HG03342 (cell line): ENCODE measurements at regions not wholly inside any gene's neighbourhood (a gene's known extent, or its start where the extent isn't known, plus 50 kb on each side); places are given as distances from the start of the nearest gene placed in this dataset.
"Not testable (repeated sequence)": the region's sequence is repeated elsewhere in the genome, so short reads cannot be mapped to it uniquely, and the experiment has no call there.

Experiments used
- ATAC-seq: cut with Tn5 transposase; IDR thresholded peaks from one replicate; pipeline ENCODE4 v1.9.1; 2021; ENCODE audit warnings: mild to moderate bottlenecking, moderate library complexity; ENCODE audit not compliant: unreplicated experiment

DNA sequence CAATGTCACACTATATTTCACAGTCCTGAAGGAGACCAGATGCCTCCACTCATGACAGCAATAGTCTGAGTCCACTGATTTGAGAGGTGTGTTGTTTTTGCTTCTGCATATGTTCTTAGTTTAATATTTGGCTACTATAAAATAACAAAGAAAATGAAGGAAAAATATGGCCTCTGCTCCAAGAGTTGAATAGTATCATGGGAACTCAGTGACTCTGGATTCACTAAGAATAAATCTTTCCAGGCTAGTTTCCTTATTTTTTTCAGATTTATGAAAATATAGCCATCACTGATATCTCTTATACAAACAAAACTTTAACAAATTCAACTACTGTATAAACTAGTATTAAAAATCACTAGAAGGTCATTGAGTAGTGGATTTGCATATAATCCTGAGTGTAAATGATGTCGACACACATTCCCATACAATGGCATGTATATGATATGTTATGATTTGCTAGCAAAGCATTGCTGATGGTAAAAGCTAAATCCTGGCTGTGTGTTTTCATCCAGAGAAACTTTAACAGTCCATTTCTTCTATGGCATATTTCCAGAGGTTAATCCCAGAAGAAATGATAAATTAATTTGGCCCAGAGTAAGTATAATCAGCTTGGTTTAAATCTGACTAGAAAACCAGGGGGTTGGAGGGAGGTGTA is 66.0 kb upstream of the VIPR2 start:
- no peak for ATAC-seq

DNA sequence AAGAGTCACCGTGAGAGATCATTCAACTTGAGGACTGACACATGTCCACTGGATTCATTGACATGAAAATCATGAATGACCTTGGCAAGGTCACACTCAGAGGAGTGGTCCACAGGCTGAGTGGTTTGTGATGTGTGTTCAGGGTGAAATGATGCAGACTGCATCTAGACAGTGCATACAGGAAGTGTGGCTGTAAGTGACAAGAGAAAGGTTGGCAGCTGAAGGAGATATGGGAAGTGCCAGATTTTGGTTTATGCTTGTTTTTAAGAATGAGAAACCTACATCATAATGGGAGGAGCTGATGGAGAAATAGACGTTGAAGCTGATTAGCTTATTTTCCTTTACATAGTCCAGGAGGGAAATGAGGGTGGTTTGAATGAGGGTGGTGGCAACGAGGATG is 64.8 kb upstream of the VIPR2 start:
- ATAC-seq: no peak

DNA sequence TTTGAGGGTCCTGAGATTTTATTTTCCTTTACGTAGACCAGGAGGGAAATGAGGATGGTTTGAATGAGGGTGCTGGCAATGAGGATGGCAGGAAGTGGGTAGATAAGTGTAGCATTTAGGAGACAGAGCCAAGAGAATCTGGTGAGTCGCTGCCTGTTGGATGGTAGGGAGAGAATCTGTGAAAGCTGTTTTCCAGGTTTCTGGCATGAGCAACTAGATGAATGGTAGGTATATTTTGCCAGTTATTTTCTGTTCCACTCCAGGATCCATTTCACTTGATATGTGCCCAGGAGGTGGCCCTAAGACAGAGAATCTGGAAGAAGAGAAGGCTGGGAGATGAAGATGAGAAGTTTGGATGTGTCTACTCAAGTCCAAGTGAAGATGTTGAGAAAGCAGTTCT is 63.3 kb upstream of the VIPR2 start:
- no peak for ATAC-seq

DNA sequence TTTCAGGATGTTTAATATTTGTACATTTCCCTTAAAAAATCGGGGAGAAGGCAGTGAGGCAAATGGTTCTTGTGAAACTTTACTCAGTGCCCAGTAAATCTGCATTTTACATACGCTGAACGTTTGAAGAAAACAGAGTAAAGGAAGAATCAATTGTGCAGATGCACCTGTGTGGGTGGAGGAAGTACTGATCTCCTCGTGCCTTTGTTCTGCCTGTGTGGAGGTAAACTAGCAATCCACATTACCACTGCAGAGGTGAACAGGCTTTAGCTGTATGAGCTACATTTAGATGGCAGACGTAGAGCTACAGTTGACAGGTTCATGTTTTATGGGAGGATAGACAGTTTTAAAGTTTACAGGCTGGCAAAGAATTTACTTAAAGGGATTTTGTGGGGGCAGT is 62.7 kb upstream of the VIPR2 start:
- ATAC-seq: no peak

DNA sequence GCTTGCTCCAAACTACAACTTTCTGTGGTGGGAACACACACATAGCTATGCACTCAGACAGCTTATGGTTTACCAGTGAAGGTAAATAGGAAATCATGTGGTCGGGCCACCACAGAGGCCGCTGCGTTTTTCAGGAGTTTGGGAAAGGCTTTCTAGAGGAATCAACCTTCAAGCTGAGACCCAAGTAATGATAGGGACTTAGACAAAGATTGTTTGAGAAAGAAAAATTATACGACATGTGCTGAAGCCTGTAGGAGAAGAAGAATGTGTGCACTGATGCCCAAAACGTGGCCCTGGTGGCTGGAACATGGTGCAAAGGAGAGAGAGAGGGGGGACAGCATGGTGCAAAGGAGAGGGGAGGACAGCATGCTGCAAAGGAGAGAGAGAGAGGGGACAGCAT is 61.2 kb upstream of the VIPR2 start:
- no peak for ATAC-seq

DNA sequence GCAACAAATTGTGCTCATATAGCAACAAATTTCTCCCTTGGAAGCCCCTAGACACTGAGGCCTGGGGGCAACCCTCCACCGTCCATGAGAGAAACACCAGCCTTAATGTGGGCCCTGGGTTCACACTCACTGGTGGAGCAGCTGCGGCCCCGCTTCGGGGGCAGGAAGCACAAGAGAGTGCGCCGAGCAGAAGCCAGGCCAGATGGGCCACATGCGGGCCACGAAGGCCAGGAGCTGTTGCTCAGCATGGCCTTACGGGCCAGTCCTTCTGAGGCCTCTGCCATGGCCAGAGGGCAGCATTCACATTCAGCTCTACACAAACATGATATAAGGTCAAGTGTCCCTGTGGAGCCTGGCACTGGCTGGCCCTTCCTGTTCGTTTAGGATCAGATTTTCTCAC is 60.0 kb upstream of the VIPR2 start:
- ATAC-seq: no peak

DNA sequence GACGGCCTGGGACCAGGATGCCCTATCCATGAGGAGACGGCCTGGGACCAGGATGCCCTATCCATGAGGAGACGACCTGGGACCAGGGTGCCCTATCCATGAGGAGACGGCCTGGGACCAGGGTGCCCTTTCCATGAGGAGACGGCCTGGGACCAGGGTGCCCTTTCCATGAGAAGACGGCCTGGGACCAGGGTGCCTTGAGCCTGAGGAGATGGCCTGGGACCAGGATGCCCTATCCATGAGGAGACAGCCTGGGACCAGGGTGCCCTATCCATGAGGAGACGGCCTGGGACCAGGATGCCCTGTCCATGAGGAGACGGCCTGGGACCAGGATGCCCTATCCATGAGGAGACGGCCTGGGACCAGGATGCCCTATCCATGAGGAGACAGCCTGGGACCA is 58.6 kb upstream of the VIPR2 start:
- not testable (repeated sequence) for ATAC-seq

DNA sequence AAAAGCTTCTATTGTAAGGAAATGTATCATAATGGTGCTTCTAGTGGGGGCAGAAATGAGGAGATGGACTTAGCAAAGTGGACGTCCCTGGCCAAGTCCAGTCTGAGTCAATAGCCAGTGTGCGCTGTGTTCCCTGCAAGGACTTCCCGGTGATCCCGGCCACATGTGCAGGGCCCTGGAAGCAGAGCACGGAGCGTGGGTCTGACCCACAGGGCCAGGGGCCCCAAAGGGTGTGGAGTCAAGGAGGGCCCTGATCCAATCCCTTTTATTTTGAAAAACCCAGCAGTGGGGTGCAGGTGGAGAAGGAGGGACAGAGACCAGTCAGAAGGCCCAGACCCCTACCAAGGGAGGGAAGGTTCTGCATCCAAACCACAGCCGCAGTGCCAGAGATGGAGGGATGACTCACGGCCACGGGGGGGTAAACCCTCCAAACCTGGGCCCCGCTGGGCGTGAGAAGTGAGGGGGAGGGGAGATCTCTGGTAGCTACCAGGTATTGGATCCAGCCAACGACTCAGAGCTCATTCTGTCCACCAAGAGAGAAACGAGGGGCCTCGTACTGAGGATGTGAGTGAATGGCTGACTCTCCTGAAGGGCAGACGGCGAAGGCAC is 57.2 kb upstream of the VIPR2 start:
- no peak for ATAC-seq

DNA sequence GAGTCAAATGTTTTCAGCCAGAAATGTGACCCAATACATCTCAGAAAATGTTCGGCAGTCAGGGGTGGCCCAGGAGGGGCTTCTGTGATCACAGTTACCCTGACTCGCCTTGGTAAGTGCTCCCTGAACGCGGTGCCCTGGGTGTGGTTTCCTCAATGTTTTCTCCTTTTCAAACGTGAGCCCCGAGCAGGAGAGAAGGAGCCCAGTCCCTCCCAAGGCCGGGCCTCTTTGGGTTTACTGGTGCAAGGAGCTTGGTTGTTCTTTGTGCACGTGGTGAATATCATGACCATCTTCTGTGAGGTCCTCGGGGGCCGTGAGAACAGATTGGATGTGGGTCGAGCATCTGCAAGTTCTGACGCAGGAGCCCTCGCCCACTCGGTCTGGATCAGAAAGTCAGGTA is 55.8 kb upstream of the VIPR2 start:
- no peak for ATAC-seq

DNA sequence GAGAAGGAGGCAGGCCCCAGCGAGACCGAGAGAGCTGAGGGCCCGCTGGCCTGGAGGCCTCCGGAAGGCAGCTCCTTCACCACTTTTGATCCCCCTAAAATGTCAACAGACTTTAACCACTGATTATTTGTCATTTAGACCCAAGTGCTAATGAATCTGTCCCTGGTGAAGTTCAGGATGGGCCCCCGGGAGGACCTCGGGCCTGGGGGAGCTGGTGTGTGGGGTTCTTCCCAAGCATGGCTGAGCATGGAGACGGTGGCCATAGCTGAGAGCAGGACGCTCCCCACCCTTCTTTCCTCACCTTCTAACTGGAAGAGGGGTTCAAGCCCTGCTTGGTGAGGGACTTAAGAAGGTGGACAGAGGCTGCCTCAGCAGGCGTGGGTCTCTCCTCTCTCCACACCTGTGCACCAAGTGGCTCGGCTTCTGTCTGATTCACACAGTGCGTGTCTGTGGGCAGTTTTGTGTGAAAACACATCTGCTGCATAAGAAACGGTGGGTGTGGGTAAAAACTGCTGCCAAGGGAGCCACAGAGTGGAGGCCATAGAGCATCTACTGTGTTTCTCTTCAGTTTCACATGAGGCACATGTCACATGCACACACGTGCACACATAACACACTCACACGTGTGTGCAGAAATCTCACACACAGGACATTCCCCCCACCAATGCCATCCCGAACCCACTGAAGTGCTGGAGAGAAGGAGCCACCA is 53.5 kb upstream of the VIPR2 start:
- ATAC-seq: no peak

DNA sequence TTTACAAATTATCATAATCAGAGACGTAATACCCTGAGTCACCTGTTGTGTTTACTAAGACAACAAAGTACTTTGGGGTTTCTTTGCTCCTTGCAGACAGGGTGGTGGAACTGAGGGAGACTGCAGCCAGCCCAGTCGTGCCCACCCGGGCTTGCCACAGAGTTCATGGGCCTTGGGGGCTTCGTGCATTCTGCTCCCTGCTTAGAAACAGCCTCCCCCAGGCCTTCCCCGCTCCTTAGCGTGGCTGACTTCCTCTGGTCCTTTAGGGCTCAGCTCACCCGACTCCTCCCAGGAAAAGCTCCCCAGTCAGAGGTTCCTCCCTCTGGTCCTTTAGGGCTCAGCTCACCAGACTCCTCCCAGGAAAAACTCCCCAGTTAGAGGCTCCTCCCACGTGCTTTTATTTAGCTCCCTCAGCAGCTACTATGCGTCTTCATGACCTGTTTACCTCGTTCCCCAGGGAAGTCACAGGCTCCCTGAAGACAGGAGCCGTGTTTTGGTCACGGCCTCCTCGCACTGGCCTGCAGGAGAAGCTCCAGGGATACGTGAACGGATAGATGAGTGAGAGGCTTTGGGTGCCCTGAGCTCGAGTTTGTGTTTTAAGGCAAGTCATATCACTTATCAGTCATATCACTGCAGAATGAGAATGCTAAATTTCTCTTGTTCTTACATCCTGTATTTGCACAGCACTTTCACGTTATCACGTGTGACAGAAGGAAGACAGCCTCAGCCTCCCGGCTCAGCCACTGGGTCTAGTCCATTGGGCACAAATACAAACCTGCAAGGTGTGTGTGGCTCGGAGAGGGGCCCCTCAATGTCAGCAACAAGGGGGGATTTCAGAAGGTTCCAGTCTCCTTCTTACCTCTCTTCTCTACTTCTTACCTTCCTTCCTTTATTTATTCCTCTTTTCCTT is 52.7 kb upstream of the VIPR2 start:
- ATAC-seq: peak; percentile 41

DNA sequence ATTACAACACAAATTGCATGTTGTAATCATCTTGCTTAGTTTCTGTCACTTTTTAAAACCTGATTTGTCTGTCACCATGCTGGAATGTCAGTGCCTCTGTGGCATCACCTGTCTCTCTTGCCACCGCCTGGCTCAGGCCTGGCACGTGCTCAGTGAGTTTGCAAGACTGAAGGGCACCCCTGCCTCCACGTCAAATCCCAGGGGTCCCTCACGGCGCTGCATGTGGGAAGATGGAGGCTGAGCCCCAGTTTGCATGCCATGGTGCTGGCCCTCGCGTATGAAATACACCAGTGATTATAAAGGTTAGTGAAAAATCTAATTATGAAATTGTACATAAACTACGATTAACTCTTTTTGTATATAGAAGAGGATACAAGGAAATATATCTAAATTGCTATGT is 51.9 kb upstream of the VIPR2 start:
- ATAC-seq: no peak

DNA sequence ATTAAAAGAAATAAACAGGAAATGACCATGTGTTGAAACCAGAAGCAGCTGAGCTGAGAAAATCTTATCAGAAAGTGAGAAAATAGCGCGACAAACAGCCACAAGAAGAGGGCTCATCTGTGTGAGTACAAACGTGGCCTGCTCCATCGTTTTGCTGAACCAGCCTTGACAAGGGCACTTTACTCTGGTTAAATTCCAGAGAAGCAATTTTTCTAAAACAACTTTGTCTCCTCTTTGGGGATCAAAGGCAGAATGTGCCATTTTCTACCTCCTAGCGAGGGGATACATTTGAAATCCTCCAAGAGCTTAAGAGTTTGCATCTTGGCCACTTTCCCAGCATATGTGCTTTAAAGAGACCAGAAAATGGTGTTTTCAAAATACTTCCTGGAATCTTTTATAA is 51.3 kb upstream of the VIPR2 start:
- no peak for ATAC-seq
